ENCODE measurements at regions not wholly inside any gene's neighbourhood (a gene's known extent, or its start where the extent isn't known, plus 50 kb on each side); places are given as distances from the start of the nearest gene placed in this dataset.
"Not testable (repeated sequence)": the region's sequence is repeated elsewhere in the genome, so short reads cannot be mapped to it uniquely, and the experiment has no call there.

- DNase-seq (no peak), FAIRE-seq (no peak)
- H3K27me3 ChIP-seq (ENCODE audit: control insufficient read depth, insufficient read depth, low read length): no peaks in the 10 kb centered on the region
- intact Hi-C loops (cut with DNase I): no loop called here
- no peaks in the 10 kb centered on the region for H3K9me3 ChIP-seq (ENCODE audit: control insufficient read depth in 2 of 3, insufficient read depth in 1 of 3, low read length in 3 of 3)
- H3K4me1 ChIP-seq (ENCODE audit: control insufficient read depth in 2 of 3, insufficient read depth in 2 of 3, low read depth in 1 of 3, low read length in 3 of 3): no peaks in the 10 kb centered on the region
- H3K9ac ChIP-seq (ENCODE audit: low read length in 3 of 3): no peak overlapping the region
- no peak overlapping the region for H3K27ac ChIP-seq (ENCODE audit: low read depth in 2 of 2, low read length in 2 of 2)
- no peaks in the 10 kb centered on the region for H3K36me3 ChIP-seq (ENCODE audit: control insufficient read depth in 2 of 3, insufficient read depth in 3 of 3, low read length in 3 of 3)
- TF ChIP-seq CTCF (IDR thresholded peaks at IDR 0.05; ENCODE audit: borderline replicate concordance, extremely low read depth, insufficient read depth): no peak
- H3K4me3 ChIP-seq (ENCODE audit: low read length in 3 of 3): no peak overlapping the region
These were observed 844.5 kb upstream of the ADGRB3 start for GRCh38 chr6:67790569-67790968.

DNA sequence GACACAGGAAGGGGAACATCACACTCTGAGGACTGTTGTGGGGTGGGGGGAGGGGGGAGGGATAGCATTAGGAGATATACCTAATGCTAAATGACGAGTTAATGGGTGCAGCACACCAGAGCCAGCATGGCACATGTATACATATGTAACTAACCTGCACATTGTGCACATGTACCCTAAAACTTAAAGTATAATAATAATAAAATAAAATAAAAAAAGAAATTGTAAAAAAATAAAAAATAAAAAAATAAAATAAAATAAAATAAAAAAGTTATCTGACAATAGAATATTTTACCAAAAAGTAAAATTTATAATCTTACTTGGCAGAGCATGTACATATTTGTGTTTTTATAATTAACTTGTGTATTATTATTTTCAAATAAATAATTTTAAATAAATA is 848.0 kb upstream of the ADGRB3 start:
- FAIRE-seq: peak; percentile 97
- H3K4me1 ChIP-seq (ENCODE audit: control insufficient read depth in 2 of 3, insufficient read depth in 2 of 3, low read depth in 1 of 3, low read length in 3 of 3); H3K9ac ChIP-seq (ENCODE audit: low read length in 3 of 3); H3K27ac ChIP-seq (ENCODE audit: low read depth in 2 of 2, low read length in 2 of 2); H3K27me3 ChIP-seq (ENCODE audit: control insufficient read depth, insufficient read depth, low read length); DNase-seq; intact Hi-C loops (cut with DNase I); H3K9me3 ChIP-seq (ENCODE audit: control insufficient read depth in 2 of 3, insufficient read depth in 1 of 3, low read length in 3 of 3); H3K36me3 ChIP-seq (ENCODE audit: control insufficient read depth in 2 of 3, insufficient read depth in 3 of 3, low read length in 3 of 3); H3K4me3 ChIP-seq (ENCODE audit: low read length in 3 of 3): not testable (repeated sequence)

DNA sequence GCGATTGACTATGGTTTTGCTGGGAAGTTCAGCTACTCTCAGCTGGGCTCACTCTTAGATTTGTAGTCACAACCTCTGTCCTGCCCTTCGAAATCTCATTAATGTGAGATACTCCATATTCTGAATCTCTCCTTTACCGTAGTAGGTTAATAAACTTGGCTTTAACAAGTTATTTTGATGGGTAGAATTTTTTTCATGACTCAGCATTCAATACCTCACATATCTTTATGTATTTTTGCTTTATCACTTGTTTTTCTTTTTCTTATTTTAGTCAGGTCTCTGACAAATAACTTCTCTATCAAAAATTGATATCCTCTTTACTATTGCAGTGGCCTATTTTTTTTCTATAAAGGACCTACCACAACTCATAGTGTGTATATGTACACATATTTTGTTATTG is 855.2 kb upstream of the ADGRB3 start:
- intact Hi-C loops (cut with DNase I): no loop called here

GRCh38 chr6:67775333-67775732 is 859.7 kb upstream of the ADGRB3 start:
- H3K36me3 ChIP-seq (ENCODE audit: control insufficient read depth in 2 of 3, insufficient read depth in 3 of 3, low read length in 3 of 3): no peaks in the 10 kb centered on the region
- H3K9ac ChIP-seq (ENCODE audit: low read length in 3 of 3): no peak overlapping the region
- intact Hi-C loops (cut with DNase I): no loop called here
- no peak overlapping the region for H3K4me3 ChIP-seq (ENCODE audit: low read length in 3 of 3)
- no peak for FAIRE-seq
- H3K27me3 ChIP-seq (ENCODE audit: control insufficient read depth, insufficient read depth, low read length): no peaks in the 10 kb centered on the region
- no peak for DNase-seq
- H3K4me1 ChIP-seq (ENCODE audit: control insufficient read depth in 2 of 3, insufficient read depth in 2 of 3, low read depth in 1 of 3, low read length in 3 of 3): no peaks in the 10 kb centered on the region
- no peak overlapping the region for H3K27ac ChIP-seq (ENCODE audit: low read depth in 2 of 2, low read length in 2 of 2)
- no peaks in the 10 kb centered on the region for H3K9me3 ChIP-seq (ENCODE audit: control insufficient read depth in 2 of 3, insufficient read depth in 1 of 3, low read length in 3 of 3)
- no peak for TF ChIP-seq CTCF (IDR thresholded peaks at IDR 0.05; ENCODE audit: borderline replicate concordance, extremely low read depth, insufficient read depth)

More for the DNA sequence above, 855.2 kb upstream of the ADGRB3 start:
- Histone ChIP-seq H3K4me1 (ENCODE audit: control insufficient read depth in 2 of 3, insufficient read depth in 2 of 3, low read depth in 1 of 3, low read length in 3 of 3) (no peaks in the 10 kb centered on the region), H3K9ac (ENCODE audit: low read length in 3 of 3) (no peak overlapping the region), H3K4me3 (ENCODE audit: low read length in 3 of 3) (no peak overlapping the region), H3K9me3 (ENCODE audit: control insufficient read depth in 2 of 3, insufficient read depth in 1 of 3, low read length in 3 of 3) (no peaks in the 10 kb centered on the region), H3K27me3 (ENCODE audit: control insufficient read depth, insufficient read depth, low read length) (no peaks in the 10 kb centered on the region), H3K27ac (ENCODE audit: low read depth in 2 of 2, low read length in 2 of 2) (no peak overlapping the region), H3K36me3 (ENCODE audit: control insufficient read depth in 2 of 3, insufficient read depth in 3 of 3, low read length in 3 of 3) (no peaks in the 10 kb centered on the region)
- no peak for TF ChIP-seq CTCF (IDR thresholded peaks at IDR 0.05; ENCODE audit: borderline replicate concordance, extremely low read depth, insufficient read depth)
- DNase-seq (no peak), FAIRE-seq (no peak)
